Endothelial cell (in vitro differentiated cells): ENCODE measurements at regions not wholly inside any gene's neighbourhood (a gene's known extent, or its start where the extent isn't known, plus 50 kb on each side); places are given as distances from the start of the nearest gene placed in this dataset.

ENCODE experiments used
- DNase-seq: peaks from one replicate; pipeline ENCODE4 v3.0.0; 2021; ENCODE audit warnings: low spot score
- H3K27ac Mint-ChIP-seq: one replicate; pipeline ENCODE4 v1.8.0; 2021; ENCODE audit warnings: mixed read lengths, inconsistent platforms; ENCODE audit not compliant: unreplicated experiment
- H3K27me3 Mint-ChIP-seq: one replicate; pipeline ENCODE4 v1.8.0; 2021; ENCODE audit warnings: mild to moderate bottlenecking, moderate library complexity, mixed read lengths, inconsistent platforms; ENCODE audit not compliant: unreplicated experiment
- H3K36me3 Mint-ChIP-seq: one replicate; pipeline ENCODE4 v1.8.0; 2021; ENCODE audit warnings: mild to moderate bottlenecking, low read depth, mixed read lengths, inconsistent platforms; ENCODE audit not compliant: unreplicated experiment
- H3K4me1 Mint-ChIP-seq: one replicate; pipeline ENCODE4 v1.8.0; 2021; ENCODE audit warnings: mild to moderate bottlenecking, mixed read lengths, inconsistent platforms; ENCODE audit not compliant: unreplicated experiment
- H3K4me3 Mint-ChIP-seq: one replicate; pipeline ENCODE4 v1.8.0; 2021; ENCODE audit warnings: mild to moderate bottlenecking, mixed read lengths, inconsistent platforms; ENCODE audit not compliant: unreplicated experiment
- H3K9me3 Mint-ChIP-seq: one replicate; pipeline ENCODE4 v1.8.0; 2021; ENCODE audit warnings: mixed read lengths, inconsistent platforms; ENCODE audit not compliant: unreplicated experiment
- TF ChIP-seq, protein P1 (sequence below): fragments of 200-600 bp; sonication (generic); IDR thresholded peaks from one replicate; pipeline ENCODE4 v1.5.0; 2021; ENCODE audit warnings: antibody characterized with exemption; ENCODE audit not compliant: unreplicated experiment

DNA sequence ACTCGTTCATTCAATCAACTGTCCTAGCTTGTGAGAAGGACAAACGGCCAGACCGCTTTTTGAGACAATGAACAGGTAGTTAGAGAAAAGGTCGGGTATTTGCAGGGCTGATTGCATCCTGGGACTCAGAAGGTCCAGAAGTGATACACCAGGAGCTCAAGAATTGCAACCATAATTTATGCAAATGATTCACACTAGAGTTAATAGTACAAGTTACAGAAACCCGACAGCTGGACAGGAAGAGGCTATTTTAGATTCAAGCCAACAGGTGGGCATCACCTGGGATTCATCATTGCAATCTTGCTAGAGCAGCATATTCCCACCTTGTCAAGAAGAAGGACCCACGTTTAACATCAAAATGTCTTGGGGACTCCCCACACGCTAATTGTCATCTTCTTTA lies 83.5 kb downstream of the TNFAIP3 start:
- no peak for DNase-seq
- Mint-ChIP-seq H3K27me3 (peaks cover 2% of the 10 kb centered on the region), H3K27ac (no peak overlapping the region), H3K4me1 (no peaks in the 10 kb centered on the region), H3K9me3 (no peaks in the 10 kb centered on the region), H3K4me3 (no peak overlapping the region), H3K36me3 (no peaks in the 10 kb centered on the region)
- TF ChIP-seq, protein P1, sequence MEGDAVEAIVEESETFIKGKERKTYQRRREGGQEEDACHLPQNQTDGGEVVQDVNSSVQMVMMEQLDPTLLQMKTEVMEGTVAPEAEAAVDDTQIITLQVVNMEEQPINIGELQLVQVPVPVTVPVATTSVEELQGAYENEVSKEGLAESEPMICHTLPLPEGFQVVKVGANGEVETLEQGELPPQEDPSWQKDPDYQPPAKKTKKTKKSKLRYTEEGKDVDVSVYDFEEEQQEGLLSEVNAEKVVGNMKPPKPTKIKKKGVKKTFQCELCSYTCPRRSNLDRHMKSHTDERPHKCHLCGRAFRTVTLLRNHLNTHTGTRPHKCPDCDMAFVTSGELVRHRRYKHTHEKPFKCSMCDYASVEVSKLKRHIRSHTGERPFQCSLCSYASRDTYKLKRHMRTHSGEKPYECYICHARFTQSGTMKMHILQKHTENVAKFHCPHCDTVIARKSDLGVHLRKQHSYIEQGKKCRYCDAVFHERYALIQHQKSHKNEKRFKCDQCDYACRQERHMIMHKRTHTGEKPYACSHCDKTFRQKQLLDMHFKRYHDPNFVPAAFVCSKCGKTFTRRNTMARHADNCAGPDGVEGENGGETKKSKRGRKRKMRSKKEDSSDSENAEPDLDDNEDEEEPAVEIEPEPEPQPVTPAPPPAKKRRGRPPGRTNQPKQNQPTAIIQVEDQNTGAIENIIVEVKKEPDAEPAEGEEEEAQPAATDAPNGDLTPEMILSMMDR, result no peak

DNA sequence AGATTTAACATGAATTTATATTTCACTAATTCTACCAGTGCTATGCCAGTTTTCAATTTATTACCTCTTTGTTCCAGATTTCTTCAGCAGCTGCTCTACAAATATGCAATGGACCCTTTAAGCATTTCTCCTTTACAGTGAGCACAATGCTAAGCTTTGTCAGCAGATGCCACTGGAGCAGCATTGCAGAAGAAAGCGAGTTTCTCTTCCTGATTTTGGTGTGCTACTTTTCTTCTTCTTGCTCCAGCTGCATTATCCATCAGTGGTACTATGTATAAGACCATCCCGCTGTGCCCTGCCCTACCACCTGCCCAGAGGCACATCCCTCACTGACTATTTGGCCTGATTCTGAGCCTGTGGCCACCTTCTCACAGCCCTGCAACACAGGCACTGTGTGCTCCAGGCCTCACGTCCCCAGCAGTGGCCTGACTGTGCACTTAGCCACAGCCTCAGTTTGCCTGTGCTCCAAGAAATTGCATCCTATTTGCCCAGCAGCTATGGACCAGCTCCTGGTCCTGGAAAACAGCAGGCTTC lies 84.1 kb downstream of the TNFAIP3 start:
- H3K4me3 Mint-ChIP-seq, result no peak overlapping the region
- no peak for DNase-seq
- no peaks in the 10 kb centered on the region for H3K9me3 Mint-ChIP-seq
- peaks cover 2% of the 10 kb centered on the region for H3K27me3 Mint-ChIP-seq
- TF ChIP-seq, protein P1, result no peak
- H3K36me3 Mint-ChIP-seq, result no peaks in the 10 kb centered on the region
- no peaks in the 10 kb centered on the region for H3K4me1 Mint-ChIP-seq
- no peak overlapping the region for H3K27ac Mint-ChIP-seq

DNA sequence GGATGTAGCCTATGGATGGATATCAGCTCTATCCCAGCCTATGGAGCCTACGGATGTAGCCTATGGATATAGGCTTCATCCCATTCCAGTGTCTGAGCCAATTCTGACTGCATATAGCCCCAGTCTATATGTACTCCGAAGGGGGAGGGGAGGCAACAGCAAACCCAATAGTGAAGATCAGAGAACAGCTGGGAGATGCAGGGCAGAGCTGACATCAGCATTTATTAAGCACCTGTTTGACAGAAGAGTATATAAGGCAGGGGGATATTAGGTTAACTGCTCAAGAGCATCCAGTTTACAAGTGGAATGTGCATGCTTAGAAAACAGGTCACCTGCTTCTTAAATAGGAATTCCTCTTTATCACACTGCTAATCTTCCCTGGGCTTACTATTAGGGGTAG lies 85.2 kb downstream of the TNFAIP3 start:
- Mint-ChIP-seq H3K27me3 (peaks cover 2% of the 10 kb centered on the region), H3K4me1 (no peaks in the 10 kb centered on the region), H3K9me3 (no peaks in the 10 kb centered on the region), H3K27ac (no peak overlapping the region), H3K4me3 (no peak overlapping the region), H3K36me3 (no peaks in the 10 kb centered on the region)
- no peak for DNase-seq
- TF ChIP-seq, protein P1, result no peak

DNA sequence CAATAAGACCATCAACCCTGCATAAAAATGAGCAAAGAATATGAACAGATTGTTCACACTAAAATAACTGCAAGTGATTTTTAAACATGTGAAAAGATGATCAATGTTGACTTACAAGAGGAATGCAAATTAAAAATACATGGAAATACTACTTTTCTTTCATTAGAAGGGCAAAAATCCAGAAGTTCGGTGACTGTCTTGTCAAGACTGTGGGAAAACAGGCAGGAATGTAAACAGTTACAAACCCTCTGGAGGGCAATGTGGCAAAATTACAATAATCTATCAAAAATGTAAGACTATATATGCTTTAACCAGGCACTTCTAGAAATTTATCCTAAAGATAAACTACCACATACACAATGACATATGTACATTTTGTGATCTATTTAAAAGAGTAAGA lies 86.7 kb downstream of the TNFAIP3 start:
- Mint-ChIP-seq H3K4me3 (no peak overlapping the region), H3K36me3 (no peaks in the 10 kb centered on the region), H3K4me1 (no peaks in the 10 kb centered on the region), H3K27me3 (peaks cover 2% of the 10 kb centered on the region), H3K27ac (no peak overlapping the region), H3K9me3 (no peaks in the 10 kb centered on the region)
- TF ChIP-seq, protein P1, result no peak
- DNase-seq, result no peak

DNA sequence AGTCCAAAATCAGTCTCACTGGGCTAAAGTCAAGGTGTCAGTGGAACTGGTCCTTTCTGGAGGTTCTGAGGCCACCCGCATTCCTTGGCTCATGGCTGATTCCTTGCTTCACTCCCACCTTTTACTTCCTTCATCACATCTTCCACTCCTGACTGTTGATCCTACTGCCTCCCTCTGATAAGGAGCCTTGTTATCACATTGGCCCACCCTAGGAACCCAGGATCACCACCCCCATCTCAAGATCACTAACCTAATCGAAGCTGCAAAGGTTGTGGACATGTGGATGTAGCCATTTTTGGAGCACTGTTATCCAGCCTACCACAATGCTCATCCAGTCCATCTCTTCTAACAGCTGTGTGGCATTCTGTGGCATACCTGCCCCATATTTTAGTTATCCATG lies 87.2 kb downstream of the TNFAIP3 start:
- peaks cover 2% of the 10 kb centered on the region for H3K27me3 Mint-ChIP-seq
- no peak for DNase-seq
- no peaks in the 10 kb centered on the region for H3K36me3 Mint-ChIP-seq
- H3K4me3 Mint-ChIP-seq, result no peak overlapping the region
- H3K9me3 Mint-ChIP-seq, result no peaks in the 10 kb centered on the region
- no peak overlapping the region for H3K27ac Mint-ChIP-seq
- H3K4me1 Mint-ChIP-seq, result no peaks in the 10 kb centered on the region
- TF ChIP-seq, protein P1, result no peak
